H9 (cell line): ENCODE measurements at regions not wholly inside any gene's neighbourhood (a gene's known extent, or its start where the extent isn't known, plus 50 kb on each side); places are given as distances from the start of the nearest gene placed in this dataset.

ENCODE experiments used
- DNase-seq: peaks from one replicate; pipeline ENCODE4 v3.0.0-alpha.2; 2017
- H2AFZ ChIP-seq: one replicate; pipeline ENCODE4 v1.6.1; 2013; ENCODE audit warnings: mild to moderate bottlenecking, low read length, control low read depth, moderate library complexity
- H2AK5ac ChIP-seq: 2 replicates; pipeline ENCODE4 v1.6.1; 2013; ENCODE audit warnings: low read length, control low read depth, mixed read lengths; ENCODE audit not compliant: insufficient read length
- H2BK120ac ChIP-seq: one replicate; pipeline ENCODE4 v1.6.1; 2013; ENCODE audit warnings: low read depth, mild to moderate bottlenecking, low read length, control low read depth, inconsistent platforms; ENCODE audit not compliant: poor library complexity, severe bottlenecking
- H2BK12ac ChIP-seq: 2 replicates; pipeline ENCODE4 v1.6.1; 2013; ENCODE audit warnings: low read length, control low read depth, mixed read lengths, low read depth; ENCODE audit not compliant: insufficient read length
- H2BK15ac ChIP-seq: 2 replicates; pipeline ENCODE4 v1.6.1; 2013; ENCODE audit warnings: low read depth, low read length, control low read depth
- H2BK20ac ChIP-seq: one replicate; pipeline ENCODE4 v1.6.1; 2013; ENCODE audit warnings: low read depth, mild to moderate bottlenecking, low read length, control low read depth, inconsistent platforms; ENCODE audit not compliant: poor library complexity, severe bottlenecking
- H2BK5ac ChIP-seq: 2 replicates; pipeline ENCODE4 v1.6.1; 2013; ENCODE audit warnings: low read length, control low read depth, mixed read lengths; ENCODE audit not compliant: insufficient read length
- H3K14ac ChIP-seq: 2 replicates; pipeline ENCODE4 v1.6.1; 2013; ENCODE audit warnings: low read length, control low read depth; ENCODE audit not compliant: insufficient read depth
- H3K18ac ChIP-seq: 2 replicates; pipeline ENCODE4 v1.6.1; 2013; ENCODE audit warnings: low read depth, mild to moderate bottlenecking, mixed read lengths, low read length, control low read depth; ENCODE audit not compliant: insufficient read length
- H3K23ac ChIP-seq: 2 replicates; pipeline ENCODE4 v1.6.1; 2013; ENCODE audit warnings: low read length, control low read depth, mixed read lengths, low read depth; ENCODE audit not compliant: insufficient read length
- H3K23me2 ChIP-seq: 2 replicates; pipeline ENCODE4 v1.6.1; 2013; ENCODE audit warnings: low read depth, mild to moderate bottlenecking, mixed read lengths, low read length, control low read depth; ENCODE audit not compliant: insufficient read length, poor library complexity, severe bottlenecking
- H3K27ac ChIP-seq: 2 replicates; pipeline ENCODE4 v1.5.1; 2013; ENCODE audit warnings: low read length, control low read depth, mixed read lengths, low read depth; ENCODE audit not compliant: insufficient read length
- H3K27me3 ChIP-seq: 2 replicates; pipeline ENCODE4 v1.6.1; 2013; ENCODE audit warnings: low read length, control low read depth, inconsistent platforms; ENCODE audit not compliant: insufficient read depth
- H3K4ac ChIP-seq: 2 replicates; pipeline ENCODE4 v1.6.1; 2013; ENCODE audit warnings: low read depth, mild to moderate bottlenecking, control low read depth, inconsistent platforms, low read length, moderate library complexity
- H3K4me1 ChIP-seq: 2 replicates; pipeline ENCODE4 v1.6.1; 2013; ENCODE audit warnings: low read length, control low read depth, inconsistent platforms; ENCODE audit not compliant: insufficient read depth
- H3K4me2 ChIP-seq: 2 replicates; pipeline ENCODE4 v1.6.1; 2013; ENCODE audit warnings: low read length, control low read depth, mixed read lengths; ENCODE audit not compliant: insufficient read length, insufficient read depth
- H3K56ac ChIP-seq: 2 replicates; pipeline ENCODE4 v1.6.1; 2013; ENCODE audit warnings: low read depth, mild to moderate bottlenecking, mixed read lengths, low read length, control low read depth; ENCODE audit not compliant: insufficient read length
- H3K79me1 ChIP-seq: 2 replicates; pipeline ENCODE4 v1.6.1; 2013; ENCODE audit warnings: low read depth, mild to moderate bottlenecking, moderate library complexity, low read length, control low read depth, inconsistent platforms; ENCODE audit not compliant: insufficient read depth, poor library complexity, severe bottlenecking
- H3K79me2 ChIP-seq: 2 replicates; pipeline ENCODE4 v1.6.1; 2013; ENCODE audit warnings: low read length, control low read depth, inconsistent platforms; ENCODE audit not compliant: insufficient read depth
- H3K9ac ChIP-seq: 2 replicates; pipeline ENCODE4 v1.6.1; 2013; ENCODE audit warnings: low read length, control low read depth, mixed read lengths; ENCODE audit not compliant: insufficient read length; ENCODE audit errors: extremely low read depth
- H3K9me3 ChIP-seq: one replicate; pipeline ENCODE4 v1.6.1; 2013; ENCODE audit warnings: low read depth, low read length, inconsistent platforms; ENCODE audit not compliant: control insufficient read depth
- H3T11ph ChIP-seq: one replicate; pipeline ENCODE4 v1.6.1; 2013; ENCODE audit warnings: mild to moderate bottlenecking, low read length, control low read depth, inconsistent platforms
- H4K20me1 ChIP-seq: one replicate; pipeline ENCODE4 v1.6.1; 2013; ENCODE audit not compliant: control insufficient read depth, insufficient read length, insufficient read depth
- H4K5ac ChIP-seq: 2 replicates; pipeline ENCODE4 v1.6.1; 2013; ENCODE audit warnings: low read depth, mild to moderate bottlenecking, mixed read lengths, low read length, control low read depth; ENCODE audit not compliant: insufficient read length
- H4K8ac ChIP-seq: replicated peaks from 2 replicates; pipeline ENCODE4 v1.6.1; 2013; ENCODE audit warnings: low read length, control low read depth, mixed read lengths, low read depth; ENCODE audit not compliant: insufficient read length
- H4K91ac ChIP-seq: 2 replicates; pipeline ENCODE4 v1.6.1; 2013; ENCODE audit warnings: low read depth, mild to moderate bottlenecking, moderate library complexity, mixed read lengths, low read length, control low read depth; ENCODE audit not compliant: insufficient read length
- H3K27ac Mint-ChIP-seq, 3 experiments: 2 replicates in 2 of 3; 3 replicates in 1 of 3; pipeline ENCODE4 v1.8.0; 2020 to 2021; ENCODE audit warnings: mixed read lengths in 3 of 3, mild to moderate bottlenecking in 1 of 3, moderate library complexity in 1 of 3
- H3K27me3 Mint-ChIP-seq: 2 replicates; pipeline ENCODE4 v1.8.0; 2021; ENCODE audit warnings: low read depth, mild to moderate bottlenecking, moderate library complexity, mixed read lengths
- H3K36me3 Mint-ChIP-seq, 3 experiments: 2 replicates in 2 of 3; 3 replicates in 1 of 3; pipeline ENCODE4 v1.8.0; 2020 to 2021; ENCODE audit warnings: low read depth in 3 of 3, mixed read lengths in 3 of 3; ENCODE audit not compliant: insufficient read depth in 1 of 3
- H3K4me1 Mint-ChIP-seq, 2 experiments: 2 replicates each; pipeline ENCODE4 v1.8.0; 2020; ENCODE audit warnings: mixed read lengths in 2 of 2
- H3K4me3 Mint-ChIP-seq, 2 experiments: 2 replicates in 1 of 2; 3 replicates in 1 of 2; pipeline ENCODE4 v1.8.0; 2020 to 2021; ENCODE audit warnings: mild to moderate bottlenecking in 2 of 2, mixed read lengths in 2 of 2, moderate library complexity in 1 of 2
- H3K9me3 Mint-ChIP-seq, 2 experiments: 2 replicates in 1 of 2; 3 replicates in 1 of 2; pipeline ENCODE4 v1.8.0; 2020; ENCODE audit warnings: mild to moderate bottlenecking in 2 of 2, mixed read lengths in 2 of 2, moderate library complexity in 1 of 2
- CTCF ChIP-seq: fragments of 200-600 bp; sonication (generic); conservative IDR thresholded peaks from 3 replicates; pipeline ENCODE4 v1.8.0; 2021; ENCODE audit warnings: antibody characterized with exemption, mild to moderate bottlenecking
- WGBS: extraction: QIAGEN DNeasy Blood & Tissue Kit; methylation state at CpG from one replicate; pipeline ENCODE4 v1.1.7; 2013; ENCODE audit warnings: missing lambda C conversion rate, low lambda C conversion rate, mixed read lengths; ENCODE audit not compliant: insufficient read length; ENCODE audit errors: extremely low coverage; 5-methylcytosine and 5-hydroxymethylcytosine counted together

GRCh38 chr2:5369510-5369909 is 322.7 kb upstream of the SOX11 start:
- H3K56ac ChIP-seq: no peak overlapping the region
- H4K8ac ChIP-seq: no peak overlapping the region
- H2BK20ac ChIP-seq: no peak overlapping the region
- no peaks in the 10 kb centered on the region for H3K27me3 ChIP-seq
- no peak overlapping the region for H3K18ac ChIP-seq
- H3K9ac ChIP-seq: no peak overlapping the region
- H3K14ac ChIP-seq: no peak overlapping the region
- no peak overlapping the region for H2BK5ac ChIP-seq
- no peak overlapping the region for H2BK120ac ChIP-seq
- no peak overlapping the region for H2BK15ac ChIP-seq
- no peak for DNase-seq
- no CpG with 5 or more reads among the region's 7 CpGs for WGBS
- Mint-ChIP-seq H3K9me3 (no peaks in the 10 kb centered on the region), H3K36me3 (no peaks in the 10 kb centered on the region), H3K27ac (no peak overlapping the region), H3K4me3 (no peak overlapping the region), H3K4me1 (peaks cover 52 to 56% of the 10 kb centered on the region in 2 experiments), H3K27me3 (no peaks in the 10 kb centered on the region)
- no peaks in the 10 kb centered on the region for H3K9me3 ChIP-seq
- H3K4me2 ChIP-seq: no peak overlapping the region
- no peak overlapping the region for H2AK5ac ChIP-seq
- no peaks in the 10 kb centered on the region for H3K23me2 ChIP-seq
- no peaks in the 10 kb centered on the region for H4K20me1 ChIP-seq
- H3K79me2 ChIP-seq: no peaks in the 10 kb centered on the region
- H4K91ac ChIP-seq: no peak overlapping the region
- TF ChIP-seq CTCF: no peak
- H4K5ac ChIP-seq: no peak overlapping the region
- H3T11ph ChIP-seq: no peak overlapping the region
- H3K23ac ChIP-seq: no peak overlapping the region
- H2BK12ac ChIP-seq: no peak overlapping the region
- H3K79me1 ChIP-seq: no peaks in the 10 kb centered on the region
- no peak overlapping the region for H2AFZ ChIP-seq
- no peak overlapping the region for H3K27ac ChIP-seq
- no peak overlapping the region for H3K4ac ChIP-seq
- peaks cover 2% of the 10 kb centered on the region for H3K4me1 ChIP-seq
